Activated B cell treated with CpG ODN at 0.5 μM for 24 hours (primary cell): ENCODE measurements at regions not wholly inside any gene's neighbourhood (a gene's known extent, or its start where the extent isn't known, plus 50 kb on each side); places are given as distances from the start of the nearest gene placed in this dataset.

ENCODE experiments used
- ATAC-seq: fragments of 200-7000 bp; cut with Tn5 transposase; one replicate; pipeline ENCODE4 v1.10.0; 2021; ENCODE audit warnings: low read depth, mild to moderate bottlenecking, moderate library complexity
- CTCF ChIA-PET: fragments of 350-600 bp; sonication (Branson Sonifier 250); formaldehyde crosslinking; loops from one replicate; lab custom pipeline; 2021; ENCODE audit warnings: antibody characterized with exemption; lab: Charles Lee
- POLR2A ChIA-PET: fragments of 350-600 bp; sonication (Branson Sonifier 250); formaldehyde crosslinking; loops from one replicate; lab custom pipeline; 2021; ENCODE audit warnings: antibody characterized with exemption; lab: Charles Lee
- DNase-seq: peaks from one replicate; pipeline ENCODE4 v3.0.0; 2022
- H3K27ac Mint-ChIP-seq: one replicate; pipeline ENCODE4 v1.8.0; 2020; ENCODE audit warnings: mixed read lengths
- H3K27me3 Mint-ChIP-seq: one replicate; pipeline ENCODE4 v1.8.0; 2021; ENCODE audit warnings: mixed read lengths
- H3K36me3 Mint-ChIP-seq: one replicate; pipeline ENCODE4 v1.8.0; 2021; ENCODE audit warnings: low read depth, mixed read lengths
- H3K4me1 Mint-ChIP-seq: one replicate; pipeline ENCODE4 v1.8.0; 2021; ENCODE audit warnings: mixed read lengths
- H3K4me3 Mint-ChIP-seq: one replicate; pipeline ENCODE4 v1.8.0; 2020; ENCODE audit warnings: mild to moderate bottlenecking, mixed read lengths
- H3K9me3 Mint-ChIP-seq: one replicate; pipeline ENCODE4 v1.8.0; 2020; ENCODE audit warnings: mixed read lengths
- intact Hi-C: fragments of 100-400 bp; cut with micrococcal nuclease; formaldehyde crosslinking; loops from one replicate; pipeline ENCODE4 v1.15.1; 2024
- TF ChIP-seq, protein P1 (sequence below): fragments of 200-600 bp; IDR thresholded peaks from one replicate; pipeline ENCODE4 v1.8.0; 2022; ENCODE audit warnings: antibody characterized with exemption, mild to moderate bottlenecking

DNA sequence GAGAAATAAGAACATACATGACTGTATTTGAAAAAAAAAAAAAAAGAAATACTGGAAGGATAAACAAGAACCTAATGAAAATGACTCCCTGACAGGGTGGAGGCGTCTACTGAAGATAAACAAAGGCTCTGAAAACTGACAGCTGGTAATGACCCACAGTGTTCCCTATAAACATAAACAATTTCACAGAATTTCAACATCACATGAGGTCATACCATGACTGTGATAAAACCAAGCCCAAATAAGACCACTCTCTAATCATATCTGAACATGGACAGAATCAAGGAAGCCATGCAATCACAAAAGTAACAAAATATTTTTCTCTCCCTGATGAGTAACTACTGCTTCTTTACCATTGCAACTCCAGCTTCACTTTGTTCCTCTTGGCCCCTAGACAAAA, 159.3 kb downstream of the FAM124B start:
- DNase-seq (no peak), ATAC-seq (no peak)
- ChIA-PET CTCF (no interaction called here), POLR2A (no interaction called here)
- TF ChIP-seq, protein P1, sequence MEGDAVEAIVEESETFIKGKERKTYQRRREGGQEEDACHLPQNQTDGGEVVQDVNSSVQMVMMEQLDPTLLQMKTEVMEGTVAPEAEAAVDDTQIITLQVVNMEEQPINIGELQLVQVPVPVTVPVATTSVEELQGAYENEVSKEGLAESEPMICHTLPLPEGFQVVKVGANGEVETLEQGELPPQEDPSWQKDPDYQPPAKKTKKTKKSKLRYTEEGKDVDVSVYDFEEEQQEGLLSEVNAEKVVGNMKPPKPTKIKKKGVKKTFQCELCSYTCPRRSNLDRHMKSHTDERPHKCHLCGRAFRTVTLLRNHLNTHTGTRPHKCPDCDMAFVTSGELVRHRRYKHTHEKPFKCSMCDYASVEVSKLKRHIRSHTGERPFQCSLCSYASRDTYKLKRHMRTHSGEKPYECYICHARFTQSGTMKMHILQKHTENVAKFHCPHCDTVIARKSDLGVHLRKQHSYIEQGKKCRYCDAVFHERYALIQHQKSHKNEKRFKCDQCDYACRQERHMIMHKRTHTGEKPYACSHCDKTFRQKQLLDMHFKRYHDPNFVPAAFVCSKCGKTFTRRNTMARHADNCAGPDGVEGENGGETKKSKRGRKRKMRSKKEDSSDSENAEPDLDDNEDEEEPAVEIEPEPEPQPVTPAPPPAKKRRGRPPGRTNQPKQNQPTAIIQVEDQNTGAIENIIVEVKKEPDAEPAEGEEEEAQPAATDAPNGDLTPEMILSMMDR, result no peak
- Mint-ChIP-seq H3K27ac (no peak overlapping the region), H3K4me1 (no peaks in the 10 kb centered on the region), H3K9me3 (no peaks in the 10 kb centered on the region), H3K4me3 (no peak overlapping the region), H3K36me3 (no peaks in the 10 kb centered on the region), H3K27me3 (peaks cover 6% of the 10 kb centered on the region)
- intact Hi-C loops, result no loop called here

DNA sequence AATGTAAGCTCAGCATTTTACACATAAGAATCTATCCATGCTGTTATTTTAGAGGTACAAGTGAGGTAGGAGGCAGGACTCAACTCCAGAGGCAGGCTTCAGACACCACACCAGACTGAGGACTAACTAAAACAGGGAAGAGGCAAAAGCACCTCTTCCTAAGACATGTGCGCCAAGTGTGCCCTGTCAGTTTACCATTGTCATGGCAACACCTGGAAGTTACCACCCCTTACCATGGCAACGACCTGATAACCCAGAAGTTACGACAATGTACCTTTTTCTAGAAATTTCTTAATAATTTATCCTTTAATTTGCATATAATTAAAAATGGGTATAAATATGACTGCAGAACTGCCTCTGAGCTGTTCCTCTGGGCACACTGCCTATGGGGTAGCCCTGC, 160.1 kb downstream of the FAM124B start:
- TF ChIP-seq, protein P1, result no peak
- ChIA-PET POLR2A (no interaction called here), CTCF (no interaction called here)
- no peak overlapping the region for H3K4me3 Mint-ChIP-seq
- DNase-seq, result no peak
- intact Hi-C loops, result no loop called here
- H3K27me3 Mint-ChIP-seq, result peaks cover 6% of the 10 kb centered on the region
- H3K27ac Mint-ChIP-seq, result no peak overlapping the region
- H3K9me3 Mint-ChIP-seq, result no peaks in the 10 kb centered on the region
- no peaks in the 10 kb centered on the region for H3K4me1 Mint-ChIP-seq
- ATAC-seq, result no peak
- H3K36me3 Mint-ChIP-seq, result no peaks in the 10 kb centered on the region

DNA sequence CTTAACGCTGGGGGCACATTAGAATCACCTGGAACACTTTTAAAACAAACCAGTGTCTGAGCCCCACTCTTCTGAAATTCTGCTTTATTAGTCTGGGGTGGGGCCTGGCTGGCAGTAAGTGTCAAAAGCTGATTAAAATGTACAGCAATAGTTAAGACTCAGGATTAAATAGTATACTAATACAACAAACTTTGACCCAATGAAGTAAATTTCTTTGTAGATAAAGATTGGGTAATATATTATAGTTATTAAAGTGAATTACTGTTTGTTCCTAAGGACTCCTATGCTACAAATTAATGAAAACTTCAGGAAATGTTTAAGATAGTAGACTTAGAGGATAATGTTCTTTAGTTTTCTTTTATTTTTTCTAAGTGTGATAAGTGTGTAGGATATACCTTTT, 160.9 kb downstream of the FAM124B start:
- ChIA-PET POLR2A (no interaction called here), CTCF (no interaction called here)
- intact Hi-C loops, result no loop called here
- TF ChIP-seq, protein P1, result no peak
- H3K36me3 Mint-ChIP-seq, result no peaks in the 10 kb centered on the region
- DNase-seq (no peak), ATAC-seq (no peak)
- peaks cover 3% of the 10 kb centered on the region for H3K9me3 Mint-ChIP-seq
- no peaks in the 10 kb centered on the region for H3K4me1 Mint-ChIP-seq
- H3K27ac Mint-ChIP-seq, result no peak overlapping the region
- no peak overlapping the region for H3K4me3 Mint-ChIP-seq
- peaks cover 6% of the 10 kb centered on the region for H3K27me3 Mint-ChIP-seq

DNA sequence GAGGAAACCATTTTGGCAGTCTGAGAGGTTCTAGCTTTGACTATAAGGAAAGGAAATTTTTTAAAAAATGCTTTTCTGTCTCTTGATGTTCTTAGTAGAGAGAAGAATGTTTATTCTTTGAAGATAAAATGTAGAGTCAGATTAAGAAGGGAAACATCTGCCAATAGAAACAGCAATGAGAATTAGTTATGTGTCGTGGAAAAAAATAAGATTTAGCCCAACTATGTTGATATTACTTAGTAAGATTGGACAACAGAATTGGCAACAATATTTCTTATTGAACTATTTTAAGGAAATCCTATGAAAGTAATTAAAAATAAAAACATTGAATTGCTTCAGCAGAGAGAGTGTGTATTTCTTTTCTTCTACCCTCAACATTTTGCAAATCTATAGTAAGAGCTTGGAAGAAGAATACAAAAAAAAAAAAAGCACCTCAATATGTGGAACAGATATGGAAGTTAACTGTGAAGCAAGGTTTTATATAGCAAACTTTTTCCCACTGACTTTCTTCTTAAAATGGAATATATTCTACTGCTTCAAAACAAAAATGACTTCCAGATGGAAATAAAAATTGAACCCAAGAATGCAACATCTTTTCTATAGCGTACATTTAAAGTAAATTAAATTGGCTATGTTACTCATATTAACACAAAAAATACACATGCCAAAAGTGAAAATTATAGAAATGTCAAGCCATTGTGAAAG, 177.9 kb downstream of the FAM124B start:
- no peaks in the 10 kb centered on the region for H3K4me1 Mint-ChIP-seq
- TF ChIP-seq, protein P1, result no peak
- no peaks in the 10 kb centered on the region for H3K36me3 Mint-ChIP-seq
- DNase-seq, result no peak
- peaks cover 6% of the 10 kb centered on the region for H3K27me3 Mint-ChIP-seq
- ChIA-PET POLR2A (no interaction called here), CTCF (no interaction called here)
- intact Hi-C loops, result no loop called here
- no peak overlapping the region for H3K4me3 Mint-ChIP-seq
- no peak overlapping the region for H3K27ac Mint-ChIP-seq
- H3K9me3 Mint-ChIP-seq, result no peaks in the 10 kb centered on the region
- no peak for ATAC-seq

DNA sequence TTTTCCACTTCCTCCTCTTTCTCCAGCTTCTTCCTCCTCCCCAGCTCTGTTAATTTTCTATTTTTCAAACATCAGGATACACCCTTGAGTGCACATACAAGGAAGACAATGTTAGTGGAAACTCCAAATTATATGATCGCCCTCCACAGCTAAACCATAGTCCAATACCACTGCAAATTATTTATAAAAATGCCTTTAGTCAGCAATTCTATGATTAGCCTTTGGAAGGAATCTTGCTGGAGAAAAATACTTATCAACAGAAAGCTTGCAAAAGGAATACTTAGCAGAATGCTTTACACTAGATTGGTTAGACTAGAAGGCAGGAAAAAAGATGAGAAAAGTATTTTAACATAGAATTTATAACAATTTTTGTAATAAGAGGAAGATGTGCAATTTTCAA, 178.9 kb downstream of the FAM124B start:
- ATAC-seq, result no peak
- TF ChIP-seq, protein P1, result no peak
- POLR2A ChIA-PET, result no interaction called here
- H3K36me3 Mint-ChIP-seq, result no peaks in the 10 kb centered on the region
- H3K4me1 Mint-ChIP-seq, result no peaks in the 10 kb centered on the region
- no peak overlapping the region for H3K4me3 Mint-ChIP-seq
- DNase-seq, result no peak
- H3K27me3 Mint-ChIP-seq, result peaks cover 6% of the 10 kb centered on the region
- H3K27ac Mint-ChIP-seq, result no peak overlapping the region
- no peaks in the 10 kb centered on the region for H3K9me3 Mint-ChIP-seq
- CTCF ChIA-PET, result no interaction called here
- intact Hi-C loops, result no loop called here
